HG03097 (cell line): ENCODE measurements at regions not wholly inside any gene's neighbourhood (a gene's known extent, or its start where the extent isn't known, plus 50 kb on each side); places are given as distances from the start of the nearest gene placed in this dataset.
"Not testable (repeated sequence)": the region's sequence is repeated elsewhere in the genome, so short reads cannot be mapped to it uniquely, and the experiment has no call there.

ENCODE experiments used
- ATAC-seq: cut with Tn5 transposase; IDR thresholded peaks from one replicate; pipeline ENCODE4 v1.9.1; 2021; ENCODE audit not compliant: unreplicated experiment, low FRiP score

DNA sequence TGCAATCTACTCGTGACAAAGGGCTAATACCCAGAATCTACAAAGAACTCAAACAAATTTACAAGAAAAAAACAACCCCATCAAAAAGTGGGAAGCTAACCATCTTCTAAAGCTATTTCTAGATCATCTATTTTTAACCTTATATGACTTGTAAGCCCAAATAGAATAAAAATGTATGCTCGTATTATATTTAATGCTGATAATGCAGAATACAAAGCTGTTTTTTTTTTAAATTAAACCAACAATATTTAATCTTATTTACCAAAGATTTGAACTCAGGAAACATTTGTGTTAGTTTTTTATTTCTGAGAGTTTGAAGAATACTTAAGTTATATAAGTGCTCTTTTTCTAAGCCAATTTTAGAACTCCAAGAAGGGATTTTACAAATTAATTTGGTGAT is 652.1 kb downstream of the LRRC70 start:
- ATAC-seq: no peak

DNA sequence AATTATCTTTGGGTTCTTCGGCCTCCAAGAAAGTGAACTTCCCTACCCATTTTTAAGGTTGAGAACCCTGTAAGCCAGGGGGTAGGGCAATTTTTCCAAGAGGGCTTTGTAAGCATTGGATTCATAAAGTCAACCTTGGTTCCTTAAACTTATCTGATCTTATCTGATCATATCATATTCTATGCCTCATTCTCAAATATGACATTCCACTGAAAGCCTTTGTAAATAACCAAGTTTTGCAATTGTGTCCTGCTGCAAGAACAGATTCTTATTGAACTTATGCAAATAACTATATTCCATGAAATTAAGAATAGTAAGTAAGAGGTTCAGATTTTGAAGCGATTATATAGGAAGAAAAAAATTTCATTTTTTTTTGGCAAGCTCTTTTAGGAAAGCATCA is 649.5 kb downstream of the LRRC70 start:
- no peak for ATAC-seq

DNA sequence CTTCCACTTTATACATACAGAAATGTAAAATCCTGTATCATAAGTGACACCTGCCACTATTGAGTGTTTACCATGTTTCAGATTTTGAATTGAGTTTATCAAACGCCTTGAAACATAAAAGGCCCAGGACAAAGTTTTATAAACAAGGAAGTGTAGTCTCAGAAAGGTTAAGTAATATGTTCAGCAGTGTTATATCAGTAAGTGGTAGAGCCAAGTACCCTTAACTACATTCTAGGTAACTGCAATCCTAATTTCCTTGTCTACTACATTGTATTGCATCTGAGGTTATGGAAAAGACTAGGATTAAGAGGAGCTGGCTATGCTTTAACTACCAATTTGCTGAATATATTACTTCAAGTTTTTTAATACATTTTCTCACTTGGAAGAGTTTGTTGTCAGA is 641.6 kb downstream of the LRRC70 start:
- no peak for ATAC-seq

DNA sequence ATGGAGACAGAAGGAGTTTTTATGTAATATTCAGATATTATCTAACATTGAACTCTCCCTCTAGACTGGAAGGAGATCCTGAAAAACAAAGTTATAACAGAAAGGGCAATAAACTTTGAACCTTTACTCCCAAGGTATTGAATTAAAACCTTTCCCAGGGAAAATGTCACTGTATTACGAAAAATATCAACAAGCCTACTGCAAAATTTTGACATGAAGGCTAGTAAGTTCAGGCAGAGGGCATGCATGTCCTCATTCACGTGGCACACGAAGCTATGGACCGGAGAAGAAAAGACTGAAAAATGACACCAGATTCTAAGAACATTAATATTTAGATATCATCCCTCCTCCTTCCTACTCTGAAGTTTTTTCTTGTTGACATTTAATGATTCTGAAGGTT is 638.8 kb downstream of the LRRC70 start:
- no peak for ATAC-seq

DNA sequence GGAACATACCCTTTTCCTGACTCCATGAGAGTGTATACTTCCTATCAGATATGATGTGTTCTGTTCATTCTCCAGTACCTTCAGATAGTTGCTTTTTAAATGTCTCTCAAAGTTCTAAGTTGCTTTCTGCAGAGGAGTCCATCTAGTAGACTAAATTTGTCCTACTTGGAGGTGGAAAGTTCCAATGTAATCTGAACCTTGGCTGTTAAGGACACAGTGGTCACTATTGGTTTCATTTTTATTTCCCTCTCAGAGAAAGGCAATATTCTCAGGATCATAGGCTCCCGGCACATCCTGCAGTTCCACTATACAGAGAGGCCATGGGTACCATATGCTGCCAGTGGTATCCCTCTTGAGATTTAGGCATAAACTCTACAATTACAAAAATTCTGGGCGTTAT is 634.6 kb downstream of the LRRC70 start:
- no peak for ATAC-seq

DNA sequence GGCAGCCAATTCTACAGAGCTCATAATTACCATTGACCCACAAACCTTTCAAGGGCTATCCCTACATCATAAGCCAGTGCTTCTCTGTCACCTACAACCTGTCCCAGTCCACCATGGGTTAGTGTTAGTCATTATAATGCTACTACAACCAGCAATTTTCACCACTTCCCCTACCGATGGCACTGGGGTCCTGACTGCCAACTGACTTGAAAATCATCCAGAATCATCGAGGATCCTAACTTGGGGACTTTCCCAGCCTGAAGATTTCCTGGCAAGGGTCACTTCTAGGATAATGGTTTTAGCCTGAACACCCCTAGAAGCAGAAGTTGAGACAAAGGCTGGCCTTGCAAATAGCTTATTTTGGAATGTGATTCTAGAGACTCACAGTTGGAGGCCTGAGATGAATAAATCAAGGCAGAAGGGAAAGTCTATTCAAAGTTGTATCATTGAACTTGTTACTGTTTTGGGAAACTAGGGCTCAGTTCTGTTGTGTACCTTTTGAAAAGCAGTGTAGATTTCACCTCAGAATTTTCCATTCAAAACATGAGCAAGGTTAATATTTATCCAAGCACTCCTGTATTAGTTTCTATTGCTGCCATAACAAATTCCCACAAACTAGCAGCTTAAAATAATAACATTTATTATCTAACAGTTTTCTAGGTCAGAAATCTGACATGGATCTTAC is 633.0 kb downstream of the LRRC70 start:
- no peak for ATAC-seq

DNA sequence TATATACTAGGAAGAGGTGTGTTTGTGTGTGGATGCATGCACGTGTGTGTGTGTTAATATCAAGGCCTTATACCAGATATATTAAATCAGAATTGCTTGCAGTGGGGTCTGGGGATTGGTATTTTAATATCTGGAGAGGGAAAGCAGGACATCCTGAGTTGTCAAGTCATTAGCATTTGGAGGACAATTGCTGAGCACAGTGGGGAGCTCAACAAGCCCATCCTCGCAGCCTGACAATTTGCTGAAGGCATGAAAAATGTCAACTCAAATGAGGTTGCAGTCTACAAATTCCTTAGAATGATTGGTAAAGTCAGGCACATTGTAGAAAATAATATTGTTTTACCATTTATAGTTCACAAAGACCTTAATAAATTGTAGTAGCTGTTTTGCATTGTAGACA is 627.4 kb downstream of the LRRC70 start:
- ATAC-seq: no peak

DNA sequence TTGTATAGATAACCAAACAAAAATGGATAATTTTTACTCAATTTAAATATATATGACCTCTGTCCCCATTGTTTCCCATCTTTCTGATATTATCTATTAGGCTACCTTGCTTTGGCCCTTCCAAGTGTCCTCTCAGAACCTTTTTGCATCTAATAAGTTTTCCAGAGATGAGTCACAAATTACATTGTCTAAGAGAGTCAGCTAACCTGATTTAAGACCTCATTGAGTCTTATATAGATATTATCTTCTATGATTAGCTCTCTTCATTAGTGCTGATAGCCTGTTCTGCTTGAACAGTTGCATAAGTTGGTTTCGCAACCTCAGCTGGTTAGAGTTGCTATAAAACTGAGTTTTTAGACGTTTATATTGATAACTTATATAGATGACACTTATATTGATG is 623.1 kb downstream of the LRRC70 start:
- no peak for ATAC-seq

DNA sequence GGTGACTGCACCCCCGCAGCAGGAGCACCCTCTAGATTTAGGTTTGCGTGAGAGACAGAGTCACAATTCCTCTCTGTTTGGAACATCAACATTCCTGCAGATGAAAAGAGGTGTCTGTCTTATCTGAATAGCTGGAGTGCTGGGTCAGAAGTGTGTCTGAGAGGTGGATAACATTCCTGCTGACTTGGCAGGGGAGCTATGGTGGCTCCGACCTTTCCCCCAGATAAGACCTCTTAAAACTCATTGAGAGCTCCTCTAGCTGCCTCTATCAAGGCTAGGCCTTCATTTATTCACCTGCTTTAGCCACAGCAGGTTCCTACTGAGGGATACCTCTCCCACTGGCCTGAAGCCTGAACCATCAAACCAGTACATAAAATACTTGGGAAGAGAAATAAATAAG is 615.5 kb downstream of the LRRC70 start:
- ATAC-seq: no peak

DNA sequence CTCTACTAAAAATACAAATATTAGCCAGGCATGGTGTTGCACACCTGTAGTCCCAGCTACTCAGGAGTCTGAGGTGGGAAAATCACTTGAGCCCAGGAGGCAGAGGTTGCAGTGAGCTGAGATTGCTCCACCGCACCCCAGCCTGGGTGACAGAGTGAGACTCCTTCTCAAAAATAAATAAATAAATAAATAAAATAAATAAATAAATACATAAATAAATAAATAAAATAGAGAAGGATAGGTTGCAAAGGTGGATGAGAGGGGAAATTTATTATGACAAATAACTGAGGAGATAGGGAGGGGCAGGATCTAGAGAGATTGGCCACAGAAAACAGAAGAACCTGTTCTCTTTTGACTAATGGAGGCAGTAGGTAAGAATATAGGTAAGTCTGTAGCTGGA is 601.6 kb downstream of the LRRC70 start:
- not testable (repeated sequence) for ATAC-seq

DNA sequence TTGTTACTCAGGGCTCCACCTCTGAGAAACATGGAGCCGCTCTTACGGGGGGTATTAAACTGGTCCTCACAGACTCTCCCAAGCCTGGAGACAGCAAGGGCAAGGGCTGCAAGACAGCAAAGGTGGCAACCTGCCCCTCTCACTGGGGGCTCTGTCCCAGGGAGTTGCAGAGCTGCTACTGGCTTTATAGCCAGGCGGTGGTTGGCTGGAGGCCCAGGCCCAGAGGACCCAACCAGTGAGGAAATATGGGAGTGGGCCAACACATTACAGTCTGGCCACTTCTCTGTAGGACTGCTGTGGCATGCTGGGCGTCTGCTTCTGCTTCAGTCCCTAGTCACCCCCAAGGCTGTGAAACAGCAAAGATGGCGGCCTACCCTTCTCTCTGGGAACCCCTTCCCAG is 597.2 kb downstream of the LRRC70 start:
- no peak for ATAC-seq

DNA sequence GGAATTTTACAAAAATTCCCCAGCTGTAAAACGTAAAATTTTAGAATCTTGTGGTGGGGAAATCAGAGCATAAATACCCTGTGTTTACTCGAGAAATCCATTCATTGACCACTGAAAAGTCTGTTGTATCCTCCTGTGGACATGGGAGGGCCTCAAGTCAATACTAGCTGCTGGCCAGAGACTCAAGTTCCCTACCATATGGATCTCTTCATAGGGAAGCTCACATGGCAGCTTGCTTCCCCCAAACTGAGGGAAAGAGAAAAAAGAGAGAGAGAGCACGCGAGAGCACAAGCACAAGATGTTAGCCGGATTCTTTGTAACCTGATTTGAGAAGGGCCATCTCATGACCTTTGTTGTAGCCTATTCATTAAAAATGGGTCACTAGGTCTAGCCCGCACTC is 591.9 kb downstream of the LRRC70 start:
- no peak for ATAC-seq

DNA sequence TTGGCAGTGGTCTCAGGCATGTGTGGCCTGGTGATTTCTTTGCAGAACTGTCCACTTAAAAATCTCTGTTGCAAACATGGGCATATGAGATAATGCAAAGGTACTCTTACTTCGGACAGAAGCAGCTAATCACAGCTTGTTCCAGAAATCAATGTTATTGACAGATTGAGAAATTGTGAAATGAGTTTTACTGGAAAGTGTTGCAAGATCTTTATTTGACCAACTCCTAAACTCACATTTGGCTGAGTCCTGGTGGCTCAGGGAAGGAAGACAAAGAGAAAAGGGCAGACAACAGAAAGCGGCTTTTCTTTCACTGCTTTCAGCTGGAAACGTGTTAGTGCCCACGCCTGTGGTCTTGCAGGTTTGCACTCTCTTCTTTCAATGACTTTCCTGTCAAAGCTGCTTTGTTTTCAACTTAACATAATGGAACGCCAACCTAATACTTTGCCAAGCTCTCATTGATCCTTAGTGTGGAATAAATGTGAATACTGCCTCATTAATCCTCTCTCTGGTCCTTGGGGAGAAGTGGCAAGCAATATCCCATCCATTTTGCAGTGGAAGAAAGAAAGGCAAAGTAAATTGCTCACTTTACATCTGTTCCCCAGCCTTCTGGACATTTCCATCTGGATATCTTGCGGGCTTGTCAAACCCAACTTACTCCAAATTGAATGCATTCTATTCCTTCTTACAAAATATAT is 586.4 kb downstream of the LRRC70 start:
- ATAC-seq: no peak

DNA sequence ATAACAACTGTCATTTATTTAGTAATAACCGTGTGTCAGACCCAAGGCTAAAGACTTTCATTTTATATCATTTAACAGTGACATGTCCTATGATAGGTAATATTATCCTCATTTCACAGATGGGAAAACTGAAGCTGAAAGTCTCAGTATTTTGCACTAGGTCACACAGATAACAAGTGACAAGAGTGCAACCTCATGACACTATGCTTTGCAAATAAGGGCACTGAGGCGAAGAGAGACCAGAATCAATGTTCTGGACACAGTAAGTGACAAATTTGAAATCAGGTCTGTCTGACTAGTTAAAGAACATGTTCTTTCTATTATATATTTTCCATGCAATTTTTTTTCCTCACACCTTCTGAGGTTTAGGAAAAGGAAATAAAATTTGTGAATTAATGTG is 585.7 kb downstream of the LRRC70 start:
- no peak for ATAC-seq

DNA sequence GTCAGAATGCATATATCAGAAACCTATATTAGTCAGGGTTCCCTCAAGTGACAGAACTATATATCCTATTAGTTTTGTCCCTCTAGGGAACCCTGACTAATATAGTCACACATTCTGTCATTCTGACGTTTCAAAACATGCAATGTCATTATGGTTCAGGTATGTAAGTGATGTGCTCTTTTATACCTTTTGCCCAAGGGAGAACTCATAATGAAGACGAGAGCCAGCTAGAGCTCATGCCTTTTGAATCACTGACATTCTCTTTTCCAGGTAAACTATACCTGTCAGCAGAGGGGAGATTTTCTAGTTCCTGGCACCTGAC is 576.7 kb downstream of the LRRC70 start:
- ATAC-seq: no peak

DNA sequence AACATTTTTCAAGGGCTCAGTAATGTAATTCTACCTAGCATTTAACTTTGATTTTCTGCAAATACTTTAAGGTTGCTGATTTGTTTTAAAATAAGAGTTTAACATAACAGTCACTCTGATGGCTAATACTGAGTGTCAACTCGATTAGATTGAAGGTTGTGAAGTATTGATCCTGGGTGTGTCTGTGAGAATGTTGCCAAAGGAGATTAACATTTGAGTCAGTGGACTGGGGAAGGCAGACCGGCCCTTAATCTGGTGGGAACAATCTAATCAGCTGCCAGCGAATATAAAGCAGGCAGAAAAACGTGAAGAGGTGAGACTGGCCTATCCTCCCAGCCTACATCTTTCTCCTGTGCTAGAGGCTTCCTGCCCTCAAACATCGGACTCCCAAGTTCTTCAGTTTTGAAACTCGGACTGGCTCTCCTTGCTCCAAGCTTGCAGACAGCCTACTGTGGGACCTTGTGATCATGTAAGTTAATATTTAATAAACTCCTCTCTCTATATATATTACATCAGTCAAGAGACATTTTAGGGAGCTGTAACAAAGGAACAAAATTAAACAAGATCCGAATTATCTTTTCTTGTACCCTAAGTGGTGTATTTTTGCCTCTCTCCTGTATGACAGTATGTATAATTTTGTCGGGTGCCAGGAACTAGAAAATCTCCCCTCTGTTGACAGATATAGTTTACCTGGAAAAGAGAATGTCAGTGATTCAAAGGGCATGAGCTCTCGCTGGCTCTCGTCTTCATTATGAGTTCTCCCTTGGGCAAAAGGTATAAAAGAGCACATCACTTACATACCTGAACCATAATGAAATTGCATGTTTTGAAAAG is 576.1 kb downstream of the LRRC70 start:
- no peak for ATAC-seq

DNA sequence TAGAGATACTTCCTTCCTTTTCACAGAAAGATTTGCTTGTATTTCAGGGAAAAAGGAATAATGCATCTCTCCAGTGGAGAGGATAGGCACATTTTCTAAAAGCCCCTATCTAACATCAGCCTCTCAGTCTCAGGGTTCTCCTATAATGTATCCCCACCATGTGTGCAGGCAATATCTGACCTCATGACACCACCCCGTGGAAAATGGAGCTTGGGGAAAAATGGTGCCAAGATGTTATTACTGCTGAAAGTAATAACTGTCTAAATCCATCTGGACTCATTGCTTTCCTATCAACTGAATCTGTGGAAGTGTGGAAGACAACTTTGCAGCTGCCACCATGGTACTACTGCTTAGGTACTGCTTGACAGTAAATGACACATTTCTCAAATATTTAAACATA is 574.3 kb downstream of the LRRC70 start:
- no peak for ATAC-seq

DNA sequence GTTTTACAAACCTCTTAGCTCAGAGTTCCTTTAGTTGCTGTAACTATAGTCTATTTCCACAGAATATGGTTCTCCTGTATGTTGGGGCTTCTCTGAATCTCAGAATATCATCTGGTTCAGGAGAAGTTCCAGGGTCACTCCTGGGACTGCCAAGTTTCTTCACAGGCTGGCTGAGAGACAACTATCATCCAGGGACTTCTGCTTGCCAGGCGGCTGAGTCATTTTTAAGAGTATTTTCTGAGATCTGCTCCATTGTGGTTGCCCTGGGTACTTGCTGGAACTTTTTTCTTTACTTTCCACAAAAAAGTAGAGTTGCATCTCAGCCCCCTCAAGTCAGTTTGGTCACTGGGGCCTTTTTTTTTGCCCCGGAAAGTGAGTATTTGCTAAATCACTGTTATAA is 566.5 kb downstream of the LRRC70 start:
- ATAC-seq: no peak

DNA sequence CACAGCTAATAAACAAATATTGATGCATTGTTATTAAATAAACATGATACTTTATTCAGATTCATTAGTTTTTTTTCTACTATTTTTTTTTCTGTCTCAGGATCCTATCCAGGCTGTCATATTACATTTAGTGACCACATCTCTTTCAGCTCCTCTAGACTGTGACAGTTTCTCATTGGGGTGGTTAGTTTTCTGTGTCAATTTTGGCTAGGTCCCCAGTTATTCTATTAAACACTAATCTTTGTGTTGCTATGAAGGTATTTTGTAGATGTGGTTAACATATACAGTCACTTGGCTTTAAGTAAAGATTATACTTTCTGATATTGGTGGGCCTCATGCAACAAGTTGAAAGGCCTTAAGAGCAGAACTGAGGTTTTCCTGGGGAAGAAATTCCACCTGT is 563.0 kb downstream of the LRRC70 start:
- no peak for ATAC-seq

DNA sequence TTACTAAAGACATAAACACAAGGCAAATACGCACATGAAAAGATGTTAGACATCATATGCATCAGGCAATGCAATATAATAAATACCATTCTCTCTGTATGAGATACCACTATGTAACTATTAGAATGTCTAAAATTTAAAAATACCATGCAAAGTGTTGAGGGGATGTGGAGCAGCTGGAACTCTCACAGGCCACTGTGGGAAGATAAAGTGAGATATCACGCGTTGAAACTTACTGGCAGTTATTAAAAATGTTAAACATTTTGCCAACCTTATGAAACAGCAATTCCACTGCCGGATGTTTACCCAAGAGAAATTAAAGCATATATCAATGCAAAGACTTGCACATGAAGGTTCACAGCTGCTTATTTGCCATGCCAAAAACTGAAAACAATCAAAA is 556.7 kb downstream of the LRRC70 start:
- ATAC-seq: no peak

DNA sequence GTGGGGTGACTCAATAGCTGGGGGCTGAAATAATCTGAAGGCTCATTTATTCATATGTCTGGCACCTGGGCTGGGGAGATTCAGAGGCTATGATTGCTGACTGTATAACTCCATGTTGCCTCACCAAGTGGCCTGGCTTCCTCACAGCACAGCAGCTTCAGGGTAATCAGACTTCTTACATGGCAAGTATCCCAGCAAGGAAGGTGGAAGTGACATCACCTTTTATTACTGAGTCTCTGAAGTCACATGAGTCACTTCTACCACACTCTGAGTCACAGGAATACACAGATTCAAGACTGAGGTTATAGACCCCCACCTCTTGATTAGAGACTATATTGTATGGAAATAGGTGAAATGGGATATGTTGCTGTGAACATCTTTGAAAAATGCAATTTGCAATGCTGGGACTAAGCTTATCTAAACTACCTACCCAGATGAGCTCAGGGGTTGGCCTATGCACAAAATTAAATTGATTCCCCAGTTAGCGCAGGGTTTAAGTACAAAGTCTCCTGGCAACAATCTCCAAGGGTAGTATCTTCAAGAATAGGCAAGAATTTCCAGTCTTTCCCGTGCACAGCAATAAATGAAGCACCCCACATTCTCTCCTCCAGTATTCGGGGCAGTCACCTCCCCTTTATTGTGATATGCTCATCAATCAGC is 553.1 kb downstream of the LRRC70 start:
- no peak for ATAC-seq
